ENCODE measurements at regions not wholly inside any gene's neighbourhood (a gene's known extent, or its start where the extent isn't known, plus 50 kb on each side); places are given as distances from the start of the nearest gene placed in this dataset.

GRCh38 chr4:182169987-182170386 is 73.2 kb upstream of the TENM3 start:
- Histone ChIP-seq H3K27me3 (no peaks in the 10 kb centered on the region), H3K9me3 (no peaks in the 10 kb centered on the region), H3K4me1 (peaks cover 20% of the 10 kb centered on the region), H3K36me3 (no peaks in the 10 kb centered on the region), H3K4me3 (ENCODE audit: low read depth, low read length) (no peak overlapping the region)
- no peak for DNase-seq
- no peak for TF ChIP-seq CTCF (IDR thresholded peaks at IDR 0.05; ENCODE audit: low read depth, low read length)

DNA sequence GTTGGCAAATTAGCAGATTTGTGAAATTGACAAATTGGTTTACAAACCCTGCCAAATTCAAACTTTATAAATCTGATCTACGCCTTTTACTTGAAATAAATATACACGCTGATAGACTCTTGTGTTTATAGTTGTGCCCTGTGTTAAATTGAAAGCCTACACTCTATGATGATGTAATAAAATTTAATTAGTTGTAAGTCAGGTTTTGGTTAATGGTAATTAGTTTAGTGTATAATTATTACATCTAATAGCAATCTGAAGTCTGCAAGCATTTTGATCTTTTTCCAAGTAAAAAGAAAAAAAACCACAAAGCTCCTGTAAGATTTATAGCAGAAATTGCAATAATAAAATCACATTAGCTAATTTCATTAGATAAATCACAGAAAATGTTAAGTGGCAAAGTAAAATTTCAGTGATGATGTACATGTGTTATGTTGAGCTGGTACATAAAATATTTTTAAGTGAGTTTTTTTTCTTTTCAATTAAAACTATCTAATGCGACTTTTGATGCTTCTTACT is 72.7 kb upstream of the TENM3 start:
- Histone ChIP-seq H3K9me3 (no peaks in the 10 kb centered on the region), H3K36me3 (no peaks in the 10 kb centered on the region), H3K4me3 (ENCODE audit: low read depth, low read length) (no peak overlapping the region), H3K4me1 (peaks cover 20% of the 10 kb centered on the region), H3K27me3 (no peaks in the 10 kb centered on the region)
- no peak for TF ChIP-seq CTCF (IDR thresholded peaks at IDR 0.05; ENCODE audit: low read depth, low read length)
- DNase-seq, result no peak

DNA sequence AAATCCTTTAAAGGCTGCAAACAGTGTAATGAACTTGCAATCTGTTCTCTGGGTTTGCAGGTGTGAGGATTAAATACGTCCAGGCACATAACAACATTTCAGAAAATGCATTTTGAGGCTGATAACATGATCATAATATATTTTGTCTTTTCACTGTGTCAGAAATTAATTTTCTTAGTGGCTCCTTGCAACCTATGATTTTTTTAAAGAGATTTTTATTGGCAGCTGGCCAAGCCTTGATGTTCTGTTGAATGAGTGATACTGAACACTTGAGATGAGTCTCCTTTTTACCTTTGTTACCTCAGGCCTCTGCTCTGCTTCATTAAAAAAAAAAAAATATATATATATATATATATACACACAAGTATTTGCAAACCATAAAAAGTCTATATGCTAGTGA is 68.2 kb upstream of the TENM3 start:
- TF ChIP-seq CTCF (IDR thresholded peaks at IDR 0.05; ENCODE audit: low read depth, low read length), result no peak
- no peak for DNase-seq
- H3K27me3 ChIP-seq, result no peaks in the 10 kb centered on the region
- no peaks in the 10 kb centered on the region for H3K9me3 ChIP-seq
- peaks cover 26% of the 10 kb centered on the region for H3K4me1 ChIP-seq
- H3K4me3 ChIP-seq (ENCODE audit: low read depth, low read length), result no peak overlapping the region
- H3K36me3 ChIP-seq, result no peaks in the 10 kb centered on the region

DNA sequence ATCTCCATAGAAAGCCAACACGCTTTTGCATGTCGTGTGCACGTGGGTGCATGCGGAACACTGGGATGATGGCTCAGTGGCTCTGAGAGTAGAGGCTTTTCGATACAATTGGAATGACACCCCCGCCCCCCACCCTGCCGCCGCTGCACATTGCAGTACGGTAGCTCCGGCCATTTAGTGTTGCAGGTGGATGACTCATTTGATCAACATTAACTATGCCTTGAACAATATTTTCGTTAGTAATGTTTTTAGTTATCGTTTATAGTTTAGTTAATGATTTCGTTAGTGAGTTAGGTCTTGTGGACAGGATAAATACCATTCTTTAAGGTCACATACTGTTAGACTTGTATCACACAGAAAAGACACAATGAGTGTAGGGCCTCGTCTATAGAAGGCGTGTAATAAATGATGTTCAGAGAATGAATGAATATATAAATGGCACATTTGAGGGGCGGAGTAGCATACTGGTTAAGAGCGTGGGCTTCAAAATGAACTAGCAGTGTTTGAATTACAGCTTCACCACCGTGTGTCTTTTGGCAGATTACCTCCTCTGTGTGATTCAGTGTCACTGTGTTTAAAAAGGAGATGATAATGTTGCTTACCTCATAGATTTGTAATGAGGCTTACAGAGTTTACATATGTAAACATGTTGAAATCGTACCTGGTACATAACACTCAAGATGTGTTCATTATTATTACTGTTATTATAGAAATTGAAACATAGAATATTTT is 67.2 kb upstream of the TENM3 start:
- DNase-seq, result no peak
- no peak for TF ChIP-seq CTCF (IDR thresholded peaks at IDR 0.05; ENCODE audit: low read depth, low read length)
- H3K9me3 ChIP-seq, result no peaks in the 10 kb centered on the region
- no peak overlapping the region for H3K4me3 ChIP-seq (ENCODE audit: low read depth, low read length)
- peaks cover 20% of the 10 kb centered on the region for H3K4me1 ChIP-seq
- no peaks in the 10 kb centered on the region for H3K36me3 ChIP-seq
- no peaks in the 10 kb centered on the region for H3K27me3 ChIP-seq

GRCh38 chr4:182177166-182177565 is 66.0 kb upstream of the TENM3 start:
- Histone ChIP-seq H3K4me3 (ENCODE audit: low read depth, low read length) (no peak overlapping the region), H3K27me3 (no peaks in the 10 kb centered on the region), H3K36me3 (no peaks in the 10 kb centered on the region), H3K9me3 (no peaks in the 10 kb centered on the region), H3K4me1 (peaks cover 21% of the 10 kb centered on the region)
- TF ChIP-seq CTCF (IDR thresholded peaks at IDR 0.05; ENCODE audit: low read depth, low read length), result no peak
- DNase-seq, result no peak

DNA sequence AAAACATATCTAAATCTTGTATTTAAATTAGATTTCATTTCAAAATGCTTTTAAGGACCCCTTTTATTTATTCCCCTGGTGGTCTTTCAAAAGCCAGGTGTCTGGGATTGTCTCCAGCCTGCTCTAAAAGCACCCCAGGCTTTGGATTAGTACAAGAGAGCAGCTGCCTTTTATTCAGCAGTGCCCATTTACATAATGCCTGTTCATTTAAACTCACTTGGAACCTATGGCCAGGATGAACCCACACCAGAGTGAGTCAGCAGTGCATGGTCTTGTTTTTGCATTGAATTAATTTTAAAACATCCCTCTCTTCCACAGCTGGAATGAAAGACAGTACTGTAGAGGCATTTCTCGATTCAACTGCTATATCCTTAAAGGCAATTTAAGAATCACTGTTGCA is 64.1 kb upstream of the TENM3 start:
- H3K9me3 ChIP-seq, result no peaks in the 10 kb centered on the region
- no peaks in the 10 kb centered on the region for H3K27me3 ChIP-seq
- DNase-seq, result peak; percentile 62
- peaks cover 25% of the 10 kb centered on the region for H3K4me1 ChIP-seq
- H3K36me3 ChIP-seq, result no peaks in the 10 kb centered on the region
- no peak overlapping the region for H3K4me3 ChIP-seq (ENCODE audit: low read depth, low read length)
- no peak for TF ChIP-seq CTCF (IDR thresholded peaks at IDR 0.05; ENCODE audit: low read depth, low read length)
